ENCODE measurements at regions not wholly inside any gene's neighbourhood (a gene's known extent, or its start where the extent isn't known, plus 50 kb on each side); places are given as distances from the start of the nearest gene placed in this dataset.

GRCh38 chr7:24432677-24433076 is 140.6 kb upstream of the PALS2 start:
- TF ChIP-seq CTCF (IDR thresholded peaks at IDR 0.05) (no peak), POLR2A (IDR thresholded peaks at IDR 0.05) (no peak)
